ENCODE measurements at regions not wholly inside any gene's neighbourhood (a gene's known extent, or its start where the extent isn't known, plus 50 kb on each side); places are given as distances from the start of the nearest gene placed in this dataset.

- TF ChIP-seq CTCF (IDR thresholded peaks at IDR 0.05) = no peak
- no peak for TF ChIP-seq ZFX (IDR thresholded peaks at IDR 0.05; ENCODE audit: borderline replicate concordance)
Observed at GRCh38 chr7:86328801-86329433, 314.8 kb upstream of the GRM3 start.
